NCI-H1694 (cell line): ENCODE measurements at regions not wholly inside any gene's neighbourhood (a gene's known extent, or its start where the extent isn't known, plus 50 kb on each side); places are given as distances from the start of the nearest gene placed in this dataset.
"Not testable (repeated sequence)": the region's sequence is repeated elsewhere in the genome, so short reads cannot be mapped to it uniquely, and the experiment has no call there.

Experiments
- DNase-seq: peaks from one replicate; lab custom pipeline; 2025; lab: John Stamatoyannopoulos, UW

DNA sequence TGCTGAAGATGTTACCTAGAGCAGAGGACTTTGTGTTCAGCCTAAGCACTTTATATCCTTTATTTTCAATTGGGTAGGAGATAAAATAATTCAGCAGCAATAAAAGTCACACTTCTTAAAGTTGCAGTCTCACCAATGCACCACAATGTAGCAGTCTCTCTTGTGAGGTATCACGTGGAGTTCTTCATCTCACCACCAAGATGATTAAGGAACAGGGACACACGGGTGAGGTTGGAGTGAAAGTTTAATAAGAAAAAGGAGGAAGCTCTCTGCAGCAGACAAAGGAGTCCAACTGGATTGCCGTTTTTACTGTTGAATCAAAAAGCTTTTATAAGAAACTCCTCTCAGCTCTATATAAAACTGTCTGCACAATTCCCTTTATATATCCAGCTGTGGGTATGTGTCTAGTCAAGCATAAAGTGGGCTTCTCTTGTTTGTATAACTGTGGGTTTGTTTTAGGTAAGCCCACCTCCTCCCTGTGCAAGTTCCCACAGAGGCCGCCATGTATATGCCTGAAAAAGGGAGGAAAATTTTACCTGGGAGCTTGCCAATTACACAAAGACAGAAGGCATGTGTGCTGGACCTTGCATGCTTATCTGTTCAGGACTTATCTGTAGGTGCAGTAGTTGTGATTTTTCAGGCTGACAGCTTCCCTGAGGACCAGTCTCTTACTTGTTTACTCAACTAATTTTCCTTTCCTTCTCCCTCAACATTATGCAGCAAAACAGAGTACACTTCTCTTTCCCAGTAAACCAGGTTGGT is 1497.2 kb upstream of the TPTE start:
- not testable (repeated sequence) for DNase-seq

DNA sequence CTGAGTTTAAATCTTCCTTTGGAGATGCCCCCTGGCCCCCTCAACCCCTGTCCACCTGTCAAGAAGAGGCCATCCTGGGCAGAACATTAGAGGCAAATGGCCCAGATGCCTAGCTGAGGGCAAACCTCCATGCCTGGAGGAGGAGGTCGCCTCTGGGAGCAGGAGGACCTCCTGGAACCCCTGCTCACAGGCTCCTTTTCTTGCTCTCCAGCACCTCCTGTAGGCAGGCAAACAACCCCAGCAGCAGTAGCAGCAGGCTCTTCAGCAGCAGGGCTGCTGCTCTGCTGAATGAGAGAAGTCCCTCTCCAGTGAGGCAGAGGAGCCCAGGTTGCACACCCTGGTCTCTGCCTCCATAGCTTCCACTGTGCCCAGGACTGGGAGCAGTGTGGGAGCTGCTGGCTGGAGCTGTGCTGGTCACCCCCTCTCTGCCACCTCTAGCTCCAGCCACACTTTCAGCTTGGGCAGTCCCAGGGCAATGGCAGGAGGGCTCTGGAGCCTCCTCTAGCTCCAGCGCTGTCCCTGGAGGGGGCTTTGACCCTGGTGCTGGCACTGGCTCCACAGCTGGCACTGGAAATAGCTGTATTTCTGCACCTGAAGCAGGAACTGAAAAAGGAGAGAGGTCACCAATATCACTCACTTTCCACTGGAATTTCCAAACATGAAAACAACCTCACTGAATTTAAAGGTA is 1494.5 kb upstream of the TPTE start:
- not testable (repeated sequence) for DNase-seq

DNA sequence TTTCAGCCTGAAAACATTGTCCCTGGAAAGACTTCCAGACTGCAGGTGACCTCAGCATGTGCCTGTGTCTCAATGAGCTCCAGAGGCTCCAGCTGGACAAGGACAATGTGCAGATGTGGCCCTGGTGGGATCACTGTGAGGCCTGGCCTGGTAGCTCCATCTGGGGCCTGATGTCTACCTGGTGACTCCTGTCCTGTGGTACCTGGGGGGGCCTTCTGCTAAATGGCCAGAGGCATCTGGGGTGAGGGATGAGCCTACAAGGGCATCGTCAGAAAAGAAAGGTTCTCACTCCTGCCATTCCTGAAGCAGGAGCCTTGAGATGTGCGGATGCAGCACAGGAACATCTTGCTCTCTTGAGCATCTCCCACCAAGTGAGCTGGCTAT is 1494.0 kb upstream of the TPTE start:
- not testable (repeated sequence) for DNase-seq

DNA sequence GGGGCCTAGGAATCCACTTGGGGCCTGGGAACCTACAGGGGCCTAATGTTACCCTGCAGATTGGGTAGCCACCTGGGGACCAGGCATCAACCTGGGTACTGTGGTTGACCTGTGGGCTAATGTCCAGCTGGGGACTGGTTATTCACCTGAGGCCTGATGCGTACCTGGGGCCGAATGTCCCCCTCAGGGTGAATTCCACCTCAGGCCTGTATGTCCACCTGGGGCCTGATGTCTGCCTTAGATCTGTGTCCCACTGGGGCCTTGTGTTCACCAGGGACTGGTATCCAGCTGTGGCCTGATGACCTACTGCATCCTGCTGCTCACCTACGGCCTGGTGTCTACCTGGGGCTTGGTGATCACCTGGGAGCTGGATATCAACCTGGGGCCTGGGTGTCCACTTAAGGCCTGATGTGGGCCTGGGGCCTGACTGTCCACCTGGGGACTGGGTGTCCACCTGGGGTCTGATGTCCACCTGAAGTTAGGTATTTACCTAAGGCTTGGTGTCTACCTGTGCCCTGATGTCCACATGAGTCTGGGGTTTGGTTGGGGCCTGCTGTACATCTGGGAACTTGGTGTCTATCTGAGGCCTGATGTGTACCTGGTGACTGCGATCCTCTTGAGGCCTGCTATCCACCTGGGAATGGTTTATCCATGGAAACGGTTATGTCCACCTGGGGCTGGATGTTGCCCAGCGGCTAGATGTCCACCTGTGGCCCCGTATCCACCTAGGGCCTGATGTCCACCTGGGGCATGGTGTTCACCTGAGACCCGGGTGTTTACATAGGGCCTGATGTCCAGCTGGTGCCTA is 1492.6 kb upstream of the TPTE start:
- DNase-seq = not testable (repeated sequence)

DNA sequence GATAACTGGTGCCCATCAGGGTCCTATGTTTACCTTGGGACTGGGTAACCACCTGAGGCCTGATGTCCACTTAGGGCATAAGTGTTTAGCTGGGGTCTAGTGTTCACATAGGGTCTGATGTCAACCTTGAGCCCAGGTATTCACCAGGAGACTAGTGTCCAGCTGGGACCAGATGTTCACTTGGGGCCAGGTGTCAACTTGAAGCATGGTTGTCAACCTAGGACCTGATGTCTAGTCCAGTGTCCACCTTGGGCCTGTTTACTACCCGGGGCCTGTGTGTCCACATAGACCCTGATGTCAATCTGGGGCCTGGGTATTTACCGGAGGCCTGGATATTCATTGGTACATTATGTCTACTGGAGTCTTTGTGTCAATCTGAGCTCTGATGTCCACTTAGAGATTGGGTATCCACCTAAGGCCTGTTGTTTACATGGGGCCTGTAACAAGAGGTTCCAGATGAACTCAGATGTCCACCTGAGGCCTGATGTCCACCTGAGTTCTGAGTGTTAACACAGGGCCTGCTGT is 1491.2 kb upstream of the TPTE start:
- DNase-seq = not testable (repeated sequence)

GRCh38 chr21:9031482-9032374 is 1489.7 kb upstream of the TPTE start:
- not testable (repeated sequence) for DNase-seq

DNA sequence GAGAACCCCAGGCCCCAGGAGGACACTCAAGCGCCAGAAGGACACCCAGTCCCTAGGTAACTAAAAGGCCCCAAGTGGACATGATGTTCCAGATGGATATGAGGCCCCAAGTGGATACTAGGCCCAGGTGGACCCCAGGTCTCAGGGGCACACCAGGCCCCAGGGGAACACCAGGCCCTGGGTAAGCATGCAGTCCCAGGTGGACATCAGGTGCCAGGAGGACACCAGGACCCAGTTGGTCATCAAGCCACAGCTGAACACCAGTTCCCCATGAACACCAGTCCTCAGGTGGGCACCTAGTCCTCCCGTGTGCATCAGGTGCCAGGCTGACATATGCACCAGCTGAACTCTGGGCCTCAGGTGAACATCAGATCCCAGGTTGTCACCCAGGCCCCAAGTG is 1488.8 kb upstream of the TPTE start:
- DNase-seq = not testable (repeated sequence)

GRCh38 chr21:9033295-9033694 is 1488.1 kb upstream of the TPTE start:
- DNase-seq = not testable (repeated sequence)

DNA sequence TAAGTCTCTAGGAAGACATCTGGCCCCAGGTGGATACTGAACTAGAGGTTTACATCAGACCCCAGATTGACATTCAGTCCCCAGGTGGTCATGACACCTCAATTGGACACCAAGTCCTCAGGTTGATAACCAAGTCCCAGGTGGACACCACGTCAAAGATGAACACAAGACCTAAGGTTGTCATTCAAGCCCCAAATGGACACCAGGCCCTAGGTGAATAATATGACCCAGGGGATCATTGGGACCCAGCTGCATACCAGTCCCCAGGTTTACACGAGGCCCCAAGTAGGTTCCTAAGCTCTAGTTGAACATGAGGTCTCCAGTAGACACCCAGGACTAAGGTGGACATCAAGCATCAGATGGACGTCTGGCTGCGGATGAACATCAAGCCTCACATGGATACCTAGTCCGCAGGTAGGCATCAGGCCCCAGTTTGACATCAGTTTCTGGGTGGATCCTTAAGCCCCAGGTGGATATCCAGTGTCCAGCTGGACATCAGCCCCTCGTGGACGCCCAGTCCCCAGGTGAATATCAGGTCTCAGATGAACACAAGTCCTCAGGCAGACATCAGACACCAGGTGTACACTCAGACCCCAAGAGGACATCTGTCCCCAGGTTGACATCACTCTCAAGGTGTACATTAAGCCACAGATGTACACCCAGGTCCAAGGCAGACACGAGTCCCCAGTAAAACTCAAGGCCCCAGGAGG is 1486.7 kb upstream of the TPTE start:
- not testable (repeated sequence) for DNase-seq

GRCh38 chr21:9035225-9035624 is 1486.2 kb upstream of the TPTE start:
- not testable (repeated sequence) for DNase-seq

GRCh38 chr21:9035970-9036369 is 1485.4 kb upstream of the TPTE start:
- not testable (repeated sequence) for DNase-seq

GRCh38 chr21:9036966-9037587 is 1484.3 kb upstream of the TPTE start:
- DNase-seq = not testable (repeated sequence)

GRCh38 chr21:9037588-9038544 is 1483.5 kb upstream of the TPTE start:
- not testable (repeated sequence) for DNase-seq

DNA sequence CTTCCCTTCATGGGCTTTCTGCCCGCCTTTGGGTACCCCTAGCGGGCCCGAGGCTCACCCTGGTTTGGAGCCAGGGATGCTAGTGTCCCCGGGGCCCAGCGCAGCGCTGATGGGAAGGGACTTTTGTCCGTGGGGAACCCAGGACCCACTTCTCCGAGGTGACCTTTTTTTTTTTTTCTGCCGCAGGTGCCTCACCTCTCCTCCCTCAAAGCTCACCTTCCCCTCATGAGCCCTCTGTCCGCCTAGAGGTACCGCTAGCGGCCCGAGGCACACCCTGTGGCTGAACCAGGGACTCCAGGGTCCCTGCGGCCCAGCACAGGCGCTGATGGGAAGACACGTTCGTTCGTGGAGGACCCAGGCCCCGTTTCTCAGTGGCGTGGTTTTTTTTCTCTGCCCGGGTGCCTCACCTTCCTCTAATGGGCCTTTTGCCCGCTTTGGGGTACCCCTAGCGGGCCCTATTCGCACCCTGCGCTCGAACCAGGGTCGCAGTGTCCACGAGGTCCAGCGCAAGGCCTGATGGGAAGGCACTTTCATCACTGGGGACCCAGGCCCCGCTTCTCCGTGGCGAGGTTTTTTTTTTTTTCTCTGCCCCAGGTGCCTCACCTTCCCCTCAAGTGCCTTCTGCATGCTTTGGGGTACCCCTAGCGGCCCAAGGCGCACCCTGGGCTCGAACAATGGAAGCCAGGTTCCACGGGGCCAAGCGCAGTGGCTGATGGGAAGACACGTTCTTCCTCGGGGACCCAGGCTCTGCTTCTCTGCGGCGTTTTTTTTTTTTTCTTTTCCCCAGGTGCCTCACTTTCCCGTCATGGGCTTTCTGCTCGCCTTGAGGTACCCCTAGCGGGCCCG is 1481.6 kb upstream of the TPTE start:
- DNase-seq = not testable (repeated sequence)

DNA sequence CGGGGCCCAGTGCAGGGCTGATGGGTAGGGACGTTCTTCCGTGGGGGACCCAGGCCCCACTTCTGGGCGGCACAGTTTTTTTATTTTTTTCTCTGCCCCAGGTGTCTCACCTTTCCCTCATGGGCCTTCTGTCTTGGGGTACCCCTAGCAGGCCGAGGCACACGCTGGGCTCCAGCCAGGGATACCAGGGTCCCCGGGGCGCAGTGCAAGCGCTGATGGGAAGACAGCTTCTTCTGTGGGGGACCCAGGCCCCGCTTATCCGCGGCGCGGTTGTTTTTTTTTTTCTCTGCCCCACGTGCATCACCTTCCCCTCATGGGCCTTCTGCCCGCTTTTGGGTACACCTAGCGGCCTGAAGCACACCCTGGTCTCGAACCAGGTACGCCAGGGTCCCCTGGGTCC is 1481.0 kb upstream of the TPTE start:
- DNase-seq = not testable (repeated sequence)

- not testable (repeated sequence) for DNase-seq
Observed at GRCh38 chr21:9041175-9041948, 1480.0 kb upstream of the TPTE start.

DNA sequence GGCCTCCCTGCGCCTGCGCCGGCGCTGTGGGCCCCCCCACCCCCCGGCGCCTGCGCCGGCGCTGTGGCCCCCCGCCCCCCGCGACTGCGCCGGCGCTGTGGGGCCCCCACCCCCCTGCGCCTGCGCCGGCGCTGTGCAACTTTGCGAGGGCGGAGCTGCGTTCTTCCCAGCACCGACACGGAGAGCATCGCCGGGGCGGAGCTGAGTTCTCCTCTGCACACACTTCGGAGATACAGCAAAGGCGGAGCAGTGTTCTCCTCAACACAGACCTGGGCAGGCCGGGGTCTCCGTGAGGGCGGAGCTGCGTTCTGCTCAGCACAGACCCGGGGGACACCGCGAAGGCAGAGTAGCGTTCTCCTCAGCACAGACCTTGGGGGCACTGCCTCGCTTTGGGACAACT is 1478.3 kb upstream of the TPTE start:
- DNase-seq = not testable (repeated sequence)
